A549 (cell line): ENCODE measurements at regions not wholly inside any gene's neighbourhood (a gene's known extent, or its start where the extent isn't known, plus 50 kb on each side); places are given as distances from the start of the nearest gene placed in this dataset.

ENCODE experiments used
- ATAC-seq, 2 experiments: fragments of 200-7000 bp in 1 of 2; fragments of >200 bp in 1 of 2; cut with Nextera tagmentation in 1 of 2; cut with Tn5 transposase in 1 of 2; 3 replicates each; pipeline versions ENCODE4 v1.8.0 to v1.9.1; 2018 to 2020; ENCODE audit warnings: mild to moderate bottlenecking in 1 of 2, moderate library complexity in 1 of 2
- CTCF ChIA-PET: fragments of 300-600 bp; sonication (Branson Sonifier 250); formaldehyde crosslinking; extraction: SDS; loops from one replicate; lab custom pipeline; 2021; ENCODE audit warnings: antibody characterized with exemption, inconsistent platforms; lab: Yijun Ruan, JAX
- POLR2A ChIA-PET: fragments of 350-600 bp; formaldehyde crosslinking; extraction: SDS; loops from one replicate; lab custom pipeline; 2021; ENCODE audit warnings: antibody characterized with exemption, inconsistent platforms; lab: Yijun Ruan, JAX
- DNase-seq, 2 experiments: peaks; one replicate each; pipeline versions ENCODE4 v3.0.0 to v3.0.0-alpha.2; 2011 to 2016; ENCODE audit warnings: low read depth in 1 of 2, low spot score in 1 of 2
- FAIRE-seq: peaks from 2 replicates; lab custom pipeline; 2011; peaks lifted over from hg19 to GRCh38; lab: Jason Lieb, UNC
- H3K27ac ChIP-seq, 2 experiments: fragments of >200 bp; sonication (Bioruptor Twin); formaldehyde crosslinking; 3 replicates each; pipeline ENCODE4 v1.5.1; 2016 to 2017
- H3K4me1 ChIP-seq: fragments of >200 bp; sonication (Bioruptor Twin); formaldehyde crosslinking; 3 replicates; pipeline ENCODE4 v1.6.1; 2016
- H3K4me2 ChIP-seq: fragments of >200 bp; sonication (Bioruptor Twin); formaldehyde crosslinking; 3 replicates; pipeline ENCODE4 v1.6.1; 2016
- H3K4me3 ChIP-seq: fragments of >200 bp; sonication (Bioruptor Twin); formaldehyde crosslinking; 3 replicates; pipeline ENCODE4 v1.5.1; 2016
- H3K9me3 ChIP-seq: fragments of >200 bp; sonication (Bioruptor Twin); formaldehyde crosslinking; 3 replicates; pipeline ENCODE4 v1.6.1; 2016
- CHD4 ChIP-seq: fragments of 200-600 bp; sonication (generic); IDR thresholded peaks from 2 replicates; pipeline ENCODE4 v1.6.1; 2016; ENCODE audit warnings: antibody characterized with exemption, mild to moderate bottlenecking, borderline replicate concordance
- CTCF ChIP-seq: fragments of >200 bp; sonication (Bioruptor Twin); formaldehyde crosslinking; IDR thresholded peaks from 3 replicates; pipeline ENCODE4 v1.5.1; 2016
- FOSL2 ChIP-seq, 2 experiments: fragments of 450-650 bp in 1 of 2; fragments of >200 bp in 1 of 2; sonication (Bioruptor Twin) in 1 of 2; formaldehyde crosslinking; IDR thresholded peaks; 2 replicates each; pipeline versions ENCODE4 v1.5.0 to v1.6.1; 2016 to 2020; ENCODE audit warnings: mild to moderate bottlenecking in 1 of 2, moderate library complexity in 1 of 2
- FOXS1 ChIP-seq: fragments of 250-450 bp; sonication (Bioruptor Pico); IDR thresholded peaks from 2 replicates; pipeline ENCODE4 v1.5.0; 2020; ENCODE audit warnings: mild to moderate bottlenecking, moderate library complexity
- GATA3 ChIP-seq: IDR thresholded peaks from 2 replicates; pipeline ENCODE4 v1.6.1; 2012; ENCODE audit warnings: borderline replicate concordance
- HOXA7 ChIP-seq: fragments of 250-450 bp; sonication (Bioruptor Pico); IDR thresholded peaks from 2 replicates; pipeline ENCODE4 v1.5.0; 2020; ENCODE audit warnings: mild to moderate bottlenecking, moderate library complexity
- KDM1A ChIP-seq: fragments of 200-600 bp; sonication (generic); IDR thresholded peaks from 2 replicates; pipeline ENCODE4 v1.6.1; 2016; ENCODE audit warnings: low read depth, mild to moderate bottlenecking
- KDM5A ChIP-seq: fragments of 200-600 bp; sonication (generic); IDR thresholded peaks from 2 replicates; pipeline ENCODE4 v1.6.1; 2016; ENCODE audit warnings: antibody characterized with exemption, mild to moderate bottlenecking
- MAX ChIP-seq: IDR thresholded peaks from 2 replicates; pipeline ENCODE4 v1.6.1; 2012
- MAZ ChIP-seq: fragments of 150-350 bp; IDR thresholded peaks from 2 replicates; pipeline ENCODE4 v1.6.1; 2014; ENCODE audit warnings: antibody characterized with exemption, low read depth, low read length, borderline replicate concordance
- RAD21 ChIP-seq, 2 experiments: fragments of >200 bp in 1 of 2; sonication (Bioruptor Twin) in 1 of 2; formaldehyde crosslinking in 1 of 2; IDR thresholded peaks in 1 of 2; conservative IDR thresholded peaks in 1 of 2; 2 replicates in 1 of 2; 3 replicates in 1 of 2; pipeline ENCODE4 v1.6.1; 2012 to 2018; ENCODE audit warnings: inconsistent platforms in 1 of 2
- RARB ChIP-seq: fragments of 250-450 bp; sonication (Bioruptor Pico); IDR thresholded peaks from 2 replicates; pipeline ENCODE4 v1.8.0; 2021; ENCODE audit warnings: mild to moderate bottlenecking, moderate library complexity
- RFX5 ChIP-seq: fragments of 450-650 bp; IDR thresholded peaks from 2 replicates; pipeline ENCODE4 v1.7.1; 2014; ENCODE audit warnings: antibody characterized with exemption, mild to moderate bottlenecking, moderate library complexity
- RNF2 ChIP-seq: fragments of 200-600 bp; sonication (generic); IDR thresholded peaks from 2 replicates; pipeline ENCODE4 v1.6.1; 2016; ENCODE audit warnings: low read depth, mild to moderate bottlenecking, antibody characterized with exemption, moderate library complexity, borderline replicate concordance
- TFCP2L1 ChIP-seq: fragments of 250-450 bp; sonication (Bioruptor Pico); IDR thresholded peaks from 2 replicates; pipeline ENCODE4 v1.5.0; 2021; ENCODE audit warnings: mild to moderate bottlenecking
- ZC3H11A ChIP-seq: fragments of 450-650 bp; IDR thresholded peaks from 2 replicates; pipeline ENCODE4 v1.6.1; 2014; ENCODE audit warnings: antibody characterized with exemption, mild to moderate bottlenecking
- ZSCAN20 ChIP-seq: fragments of 250-450 bp; sonication (Bioruptor Pico); IDR thresholded peaks from 2 replicates; pipeline ENCODE4 v1.8.0; 2022; ENCODE audit warnings: mild to moderate bottlenecking, moderate library complexity
- WGBS: methylation state at CpG from one replicate; pipeline ENCODE4 v1.1.6; 2017; ENCODE audit errors: missing lambda C conversion rate; 5-methylcytosine and 5-hydroxymethylcytosine counted together
- TF ChIP-seq, protein P1 (sequence below): fragments of >200 bp; sonication (Bioruptor Twin); formaldehyde crosslinking; IDR thresholded peaks from 3 replicates; pipeline ENCODE4 v1.6.1; 2016
- TF ChIP-seq, protein P2 (sequence below): fragments of >200 bp; sonication (Bioruptor Twin); formaldehyde crosslinking; IDR thresholded peaks from 2 replicates; pipeline ENCODE4 v1.6.1; 2016

GRCh38 chr9:107087222-107087621 is 195.9 kb upstream of the RAD23B start:
- no peaks in the 10 kb centered on the region for H3K4me1 ChIP-seq
- 35% methylated on average over 3 of the region's 3 CpGs for WGBS
- no peak for ATAC-seq
- H3K27ac ChIP-seq = no peak overlapping the region
- H3K9me3 ChIP-seq = no peaks in the 10 kb centered on the region
- no peak overlapping the region for H3K4me3 ChIP-seq
- FAIRE-seq = no peak
- POLR2A ChIA-PET = no interaction called here
- CTCF ChIA-PET = interaction anchor here (1.0 kb wide), 1 partner anchor 9 kb away, joined by 3 read pairs; no protein-coding TSS in a partner anchor
- no peak overlapping the region for H3K4me2 ChIP-seq
- no peak for TF ChIP-seq KDM1A
- no peak for DNase-seq

GRCh38 chr9:107090218-107090617 is 192.9 kb upstream of the RAD23B start:
- no peak overlapping the region for H3K4me3 ChIP-seq
- POLR2A ChIA-PET = no interaction called here
- H3K4me2 ChIP-seq = no peak overlapping the region
- 13% methylated on average over 1 of the region's 1 CpG for WGBS
- no peak overlapping the region for H3K27ac ChIP-seq
- ATAC-seq (no peak), DNase-seq (no peak), FAIRE-seq (no peak)
- no peaks in the 10 kb centered on the region for H3K4me1 ChIP-seq
- TF ChIP-seq ZC3H11A = no peak
- no peak for TF ChIP-seq FOSL2 (IDR thresholded peaks at IDR 0.05)
- TF ChIP-seq FOSL2 (CRISPR knock-in tag; IDR thresholded peaks at IDR 0.05) = no peak
- no peak for TF ChIP-seq HOXA7
- TF ChIP-seq CHD4 = no peak
- TF ChIP-seq TFCP2L1 (CRISPR knock-in tag) = no peak
- TF ChIP-seq, protein P1, sequence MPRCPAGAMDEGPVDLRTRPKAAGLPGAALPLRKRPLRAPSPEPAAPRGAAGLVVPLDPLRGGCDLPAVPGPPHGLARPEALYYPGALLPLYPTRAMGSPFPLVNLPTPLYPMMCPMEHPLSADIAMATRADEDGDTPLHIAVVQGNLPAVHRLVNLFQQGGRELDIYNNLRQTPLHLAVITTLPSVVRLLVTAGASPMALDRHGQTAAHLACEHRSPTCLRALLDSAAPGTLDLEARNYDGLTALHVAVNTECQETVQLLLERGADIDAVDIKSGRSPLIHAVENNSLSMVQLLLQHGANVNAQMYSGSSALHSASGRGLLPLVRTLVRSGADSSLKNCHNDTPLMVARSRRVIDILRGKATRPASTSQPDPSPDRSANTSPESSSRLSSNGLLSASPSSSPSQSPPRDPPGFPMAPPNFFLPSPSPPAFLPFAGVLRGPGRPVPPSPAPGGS = no peak
- no peak for TF ChIP-seq MAZ
- no peak for TF ChIP-seq ZSCAN20 (CRISPR knock-in tag)
- no peak for TF ChIP-seq FOXS1 (CRISPR knock-in tag)
- no peak for TF ChIP-seq KDM1A
- TF ChIP-seq KDM5A = no peak
- H3K9me3 ChIP-seq = no peaks in the 10 kb centered on the region
- CTCF ChIA-PET = no interaction called here

DNA sequence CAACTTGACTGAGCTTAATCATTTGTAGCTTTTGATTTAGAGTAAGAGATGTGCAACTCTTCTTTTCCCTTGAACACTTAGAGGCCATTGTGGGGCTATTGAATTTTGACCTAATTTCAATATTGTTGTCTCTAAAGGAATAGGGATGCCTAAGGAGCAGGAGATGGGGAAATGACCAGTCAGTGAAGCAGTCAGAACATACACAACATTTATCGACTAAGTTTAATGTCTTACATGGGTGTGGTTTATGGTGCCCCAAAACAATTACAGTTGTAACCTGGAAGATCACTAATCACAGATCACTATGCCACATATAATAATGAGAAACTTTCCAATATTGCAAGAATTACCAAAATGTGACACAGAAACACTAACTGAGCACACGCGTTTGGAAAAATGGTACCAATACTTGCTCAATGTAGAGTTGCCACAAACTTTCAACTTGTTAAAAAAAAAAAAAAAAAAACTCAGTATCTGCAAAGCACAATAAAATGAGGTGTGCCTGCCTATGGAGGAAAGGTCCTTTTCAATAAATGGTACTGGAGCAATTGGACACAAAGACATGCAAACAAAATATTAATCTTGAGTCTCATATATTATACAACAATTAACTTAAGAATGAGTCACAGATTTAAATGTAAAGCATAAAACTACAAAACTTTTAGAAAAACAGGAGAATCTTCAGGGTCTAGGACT is 189.6 kb upstream of the RAD23B start:
- no peak overlapping the region for H3K27ac ChIP-seq
- WGBS = 91% methylated on average over 3 of the region's 3 CpGs
- no peaks in the 10 kb centered on the region for H3K4me1 ChIP-seq
- TF ChIP-seq GATA3 (no peak), RFX5 (no peak), MAZ (no peak), FOSL2 (IDR thresholded peaks at IDR 0.05) (no peak), FOSL2 (CRISPR knock-in tag; IDR thresholded peaks at IDR 0.05) (no peak), RARB (CRISPR knock-in tag) (no peak), RAD21 (conservative IDR thresholded peaks at IDR 0.05 in 1 of 2, IDR thresholded peaks at IDR 0.05 in 1 of 2) (no peak), TFCP2L1 (CRISPR knock-in tag) (no peak), MAX (no peak), CTCF (no peak), RNF2 (no peak)
- TF ChIP-seq, protein P2, sequence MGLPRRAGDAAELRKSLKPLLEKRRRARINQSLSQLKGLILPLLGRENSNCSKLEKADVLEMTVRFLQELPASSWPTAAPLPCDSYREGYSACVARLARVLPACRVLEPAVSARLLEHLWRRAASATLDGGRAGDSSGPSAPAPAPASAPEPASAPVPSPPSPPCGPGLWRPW = no peak
- DNase-seq (no peak), FAIRE-seq (no peak), ATAC-seq (no peak)
- H3K4me3 ChIP-seq = no peak overlapping the region
- ChIA-PET CTCF (interaction anchor here (0.6 kb wide), 1 partner anchor 71 kb away, joined by 3 read pairs; no protein-coding TSS in a partner anchor), POLR2A (no interaction called here)
- H3K4me2 ChIP-seq = no peak overlapping the region
- H3K9me3 ChIP-seq = no peaks in the 10 kb centered on the region
